Right forelimb (tissue), 1 donor: ENCODE measurements at regions not wholly inside any gene's neighbourhood (a gene's known extent, or its start where the extent isn't known, plus 50 kb on each side); places are given as distances from the start of the nearest gene placed in this dataset.
"Not testable (repeated sequence)": the region's sequence is repeated elsewhere in the genome, so short reads cannot be mapped to it uniquely, and the experiment has no call there.

ENCODE experiments used
- DNase-seq: peaks from one replicate; pipeline ENCODE4 v3.0.0-alpha.2; 2018

DNA sequence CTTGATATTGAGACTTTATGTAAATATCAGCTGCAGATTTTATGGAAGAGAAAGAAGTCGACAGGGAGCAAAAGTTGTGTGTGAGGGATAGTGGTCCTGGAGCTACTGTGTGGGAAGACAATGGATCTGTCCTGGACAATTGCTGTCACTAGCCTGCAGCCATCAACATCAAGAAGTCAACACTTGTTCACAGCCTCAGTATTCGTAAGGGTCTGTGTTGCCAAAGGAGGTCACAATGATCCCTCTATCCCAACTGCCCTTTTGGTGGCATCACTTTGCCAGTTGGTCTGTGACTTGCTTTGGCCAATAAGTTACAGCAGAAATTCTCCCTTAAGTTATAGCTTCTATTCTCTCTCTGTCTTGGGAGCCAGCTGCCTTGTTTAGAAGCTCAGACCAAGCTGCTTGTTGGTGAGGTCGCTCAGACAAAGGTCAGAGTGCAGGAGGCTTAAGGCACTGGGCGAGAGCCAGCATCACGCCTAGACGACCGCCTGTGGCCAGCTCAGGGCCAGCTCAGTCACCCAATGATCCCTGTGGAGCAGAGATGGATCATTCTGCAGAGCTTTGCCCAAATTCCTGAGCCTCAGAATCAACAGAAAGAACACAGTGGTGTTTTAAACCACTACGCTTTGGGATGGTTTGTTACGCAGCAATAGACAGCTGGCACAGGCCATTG, 134.9 kb downstream of the RHOU start:
- no peak for DNase-seq

- no peak for DNase-seq
Observed at GRCh38 chr1:228871314-228872061, 136.2 kb downstream of the RHOU start.

GRCh38 chr1:228872080-228872479, 136.8 kb downstream of the RHOU start:
- no peak for DNase-seq

DNA sequence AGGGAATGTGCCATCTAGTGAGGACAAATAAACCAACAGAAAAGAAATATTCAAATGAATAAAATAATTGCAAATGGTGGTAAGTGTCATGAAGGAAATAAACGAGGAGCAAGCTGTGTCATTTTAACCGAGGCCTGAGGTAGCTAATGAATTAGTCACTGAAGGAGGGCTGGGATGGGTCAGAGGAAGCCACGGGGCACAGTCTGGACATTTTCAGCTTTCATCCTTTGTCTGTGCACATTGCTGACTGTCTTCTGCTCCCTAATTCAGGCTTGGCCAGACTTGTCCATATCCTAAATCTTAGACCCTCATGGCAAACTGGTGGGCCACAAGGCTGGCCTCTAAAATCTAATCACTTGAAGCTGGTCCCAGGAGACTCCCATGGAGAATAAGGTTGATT, 138.4 kb downstream of the RHOU start:
- no peak for DNase-seq

DNA sequence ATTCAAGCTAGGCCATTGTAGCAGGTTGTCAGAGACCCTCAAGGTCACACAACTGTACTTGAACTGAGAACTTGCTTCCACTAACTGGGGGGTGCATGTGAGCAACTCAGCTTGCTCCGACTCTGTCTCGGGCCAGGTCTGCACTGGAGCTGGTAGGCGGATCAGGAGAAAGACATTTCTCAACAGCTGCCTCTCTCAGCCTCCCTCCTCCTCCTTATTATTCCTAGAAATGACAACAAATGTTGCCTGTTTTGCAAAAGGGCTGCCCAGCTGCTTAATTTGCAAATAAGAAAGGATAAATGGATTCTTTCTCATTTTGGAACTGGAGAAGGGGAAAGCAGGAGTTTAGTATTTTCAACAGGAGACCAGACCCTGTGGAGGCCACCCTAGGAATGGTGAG, 140.5 kb downstream of the RHOU start:
- DNase-seq: no peak

DNA sequence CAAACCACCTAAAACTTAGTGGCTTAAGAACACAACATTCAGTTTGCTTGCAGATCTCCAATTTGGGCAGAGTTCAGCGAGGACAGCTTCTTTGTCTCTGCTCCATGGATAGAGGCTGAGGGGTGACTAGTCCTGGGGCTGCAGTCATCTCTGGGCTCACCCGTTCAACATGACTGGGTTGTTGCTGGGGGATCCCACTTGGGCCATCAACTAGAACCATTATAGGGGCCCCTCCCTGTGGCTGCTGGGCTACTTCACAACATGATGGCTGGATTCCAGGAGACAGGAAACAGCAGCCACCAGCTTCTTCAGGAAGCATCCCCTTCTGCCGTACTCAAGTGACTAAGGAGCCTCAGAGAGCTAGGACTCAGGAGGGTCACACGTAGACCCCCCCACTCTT, 140.9 kb downstream of the RHOU start:
- no peak for DNase-seq

DNA sequence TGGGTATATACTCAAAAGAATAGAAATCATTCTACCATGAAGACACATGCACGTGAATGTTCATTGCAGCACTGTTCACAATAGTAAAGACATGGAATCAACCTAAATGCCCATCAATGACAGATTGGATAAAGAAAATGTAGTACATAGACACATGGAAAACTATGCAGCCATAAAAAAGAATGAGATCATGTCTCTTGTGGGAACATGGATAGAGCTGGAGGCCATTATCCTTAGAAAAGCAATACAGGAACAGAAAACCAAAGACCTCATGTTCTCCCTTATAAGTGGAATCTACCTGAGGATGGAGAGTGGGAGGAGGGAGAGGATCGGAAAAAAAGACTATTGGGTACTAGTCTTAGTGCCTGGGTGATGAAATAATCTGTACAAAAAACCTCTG, 143.9 kb downstream of the RHOU start:
- no peak for DNase-seq

GRCh38 chr1:228882041-228882770, 146.9 kb downstream of the RHOU start:
- no peak for DNase-seq

- no peak for DNase-seq
Observed at GRCh38 chr1:228882771-228883450, 147.6 kb downstream of the RHOU start.

GRCh38 chr1:228883535-228883934, 148.3 kb downstream of the RHOU start:
- no peak for DNase-seq

GRCh38 chr1:228884196-228884595, 148.9 kb downstream of the RHOU start:
- no peak for DNase-seq

DNA sequence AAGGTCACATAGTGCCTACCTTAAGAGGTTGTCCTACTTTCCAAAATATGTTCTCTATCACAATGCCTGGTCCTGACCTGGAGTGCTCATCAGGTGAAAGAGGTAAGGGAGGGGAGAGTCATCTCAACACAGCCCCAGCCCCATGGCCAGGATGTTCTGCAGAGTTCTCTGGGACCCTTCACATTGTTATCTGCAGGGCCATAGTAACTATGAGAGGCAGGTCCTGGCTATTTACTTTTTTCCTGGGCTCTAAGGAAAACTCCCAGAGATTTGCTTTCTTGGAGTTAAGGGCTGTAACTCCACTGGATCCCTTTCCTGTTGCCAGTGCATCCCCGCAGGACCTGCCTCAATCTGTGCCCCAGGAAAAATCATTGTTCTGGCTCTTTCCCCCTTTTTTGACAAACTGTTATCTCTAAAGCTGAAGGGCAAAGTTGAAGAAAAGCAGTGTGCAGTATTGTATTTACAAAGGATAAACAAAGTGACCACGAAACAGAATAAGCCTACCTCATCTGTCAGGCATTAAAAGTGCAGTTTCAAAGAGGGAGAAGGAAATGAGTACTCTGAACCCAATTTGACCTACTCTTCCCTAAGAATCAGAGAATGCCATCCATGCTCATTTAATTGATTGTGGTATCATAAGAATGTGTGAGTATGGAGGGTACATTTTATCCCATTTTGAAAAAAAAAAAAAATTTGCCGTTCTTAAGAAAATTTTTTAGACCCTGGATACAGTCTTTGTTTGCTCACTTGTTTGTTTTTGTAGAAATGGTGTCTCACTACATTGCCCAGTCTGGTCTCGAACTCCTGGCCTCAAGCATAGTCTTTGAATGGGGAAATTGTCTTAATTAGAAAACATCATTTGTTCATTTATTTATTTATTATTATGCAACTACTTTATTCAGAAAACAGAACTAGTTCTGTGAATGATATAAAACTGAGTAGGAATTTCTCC, 149.6 kb downstream of the RHOU start:
- no peak for DNase-seq

- no peak for DNase-seq
Observed at GRCh38 chr1:228885845-228886244, 150.6 kb downstream of the RHOU start.

GRCh38 chr1:228887101-228887500, 151.8 kb downstream of the RHOU start:
- DNase-seq: no peak

- no peak for DNase-seq
Observed at GRCh38 chr1:228887960-228888359, 152.7 kb downstream of the RHOU start.

DNA sequence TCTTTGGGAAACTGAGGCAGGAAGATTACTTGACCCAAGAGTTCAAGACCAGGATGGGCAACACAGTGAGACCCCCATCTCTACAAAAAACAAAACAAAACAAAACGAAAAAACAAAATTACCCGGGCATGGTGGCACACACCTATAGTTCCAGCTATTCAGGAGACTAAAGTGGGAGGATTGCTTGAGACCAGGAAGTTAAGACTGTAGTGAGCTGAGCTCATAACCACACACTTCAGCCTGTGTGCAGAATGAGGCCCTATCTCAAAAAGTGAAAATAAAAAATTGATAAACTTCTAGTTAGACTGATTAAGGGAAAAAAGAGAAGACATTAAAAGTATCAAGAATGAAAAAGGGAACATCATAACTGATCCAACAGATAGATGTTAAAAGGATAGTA, 154.0 kb downstream of the RHOU start:
- DNase-seq: no peak

GRCh38 chr1:228891272-228892034, 156.2 kb downstream of the RHOU start:
- DNase-seq: no peak

DNA sequence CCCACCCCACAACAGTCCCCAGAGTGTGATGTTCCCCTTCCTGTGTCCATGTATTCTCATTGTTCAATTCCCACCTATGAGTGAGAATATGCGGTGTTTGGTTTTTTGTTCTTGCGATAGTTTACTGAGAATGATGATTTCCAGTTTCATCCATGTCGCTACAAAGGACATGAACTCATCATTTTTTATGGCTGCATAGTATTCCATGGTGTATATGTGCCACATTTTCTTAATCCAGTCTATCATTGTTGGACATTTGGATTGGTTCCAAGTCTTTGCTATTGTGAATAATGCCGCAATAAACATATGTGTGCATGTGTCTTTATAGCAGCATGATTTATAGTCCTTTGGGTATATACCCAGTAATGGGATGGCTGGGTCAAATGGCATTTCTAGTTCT, 156.9 kb downstream of the RHOU start:
- not testable (repeated sequence) for DNase-seq

- DNase-seq: no peak
Observed at GRCh38 chr1:228894442-228894989, 159.2 kb downstream of the RHOU start.

DNA sequence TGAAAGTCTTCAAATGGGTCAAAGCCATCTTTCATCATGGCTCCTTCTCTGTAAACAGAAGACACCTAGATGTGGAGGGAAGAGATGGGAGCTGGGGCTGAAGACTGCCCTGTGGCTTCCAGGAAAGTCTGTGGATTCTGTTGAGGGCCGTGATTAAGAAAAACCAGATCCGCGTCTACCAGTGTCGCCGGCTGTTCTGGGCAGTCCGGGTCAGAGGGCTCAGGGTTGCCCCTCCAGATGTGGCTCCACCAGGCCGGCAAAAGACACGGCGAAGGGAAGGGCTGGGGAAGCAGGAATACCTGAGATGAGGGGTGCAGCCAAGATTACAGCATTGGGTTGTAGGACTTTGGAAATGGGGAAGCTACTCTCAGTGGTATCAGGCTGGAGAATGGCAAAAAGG, 162.6 kb downstream of the RHOU start:
- no peak for DNase-seq

DNA sequence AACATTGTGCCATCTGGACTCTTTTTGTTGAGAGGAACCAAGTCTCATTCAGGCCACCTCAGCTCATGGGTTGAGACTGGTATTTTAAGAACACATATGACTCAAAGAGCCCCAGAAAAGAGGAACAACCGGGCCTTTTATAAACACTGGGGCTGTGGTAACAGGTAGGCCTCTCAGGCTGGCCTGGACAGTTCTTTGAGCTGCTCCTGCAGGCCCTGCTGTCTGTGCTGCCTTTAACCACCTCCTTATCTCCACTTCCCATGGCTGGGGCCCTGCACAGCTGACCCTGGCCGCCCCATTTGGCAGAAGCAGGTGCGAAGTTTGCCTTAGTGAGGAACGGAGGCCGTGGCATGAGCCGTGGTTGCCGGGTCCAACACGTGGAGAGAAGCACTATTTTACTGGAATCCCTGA, 163.3 kb downstream of the RHOU start:
- DNase-seq: no peak
